H9 (cell line): ENCODE measurements at regions not wholly inside any gene's neighbourhood (a gene's known extent, or its start where the extent isn't known, plus 50 kb on each side); places are given as distances from the start of the nearest gene placed in this dataset.

Source experiments
- DNase-seq: peaks from one replicate; pipeline ENCODE4 v3.0.0-alpha.2; 2017
- H2AFZ ChIP-seq: one replicate; pipeline ENCODE4 v1.6.1; 2013; ENCODE audit warnings: mild to moderate bottlenecking, low read length, control low read depth, moderate library complexity
- H2AK5ac ChIP-seq: 2 replicates; pipeline ENCODE4 v1.6.1; 2013; ENCODE audit warnings: low read length, control low read depth, mixed read lengths; ENCODE audit not compliant: insufficient read length
- H2BK120ac ChIP-seq: one replicate; pipeline ENCODE4 v1.6.1; 2013; ENCODE audit warnings: low read depth, mild to moderate bottlenecking, low read length, control low read depth, inconsistent platforms; ENCODE audit not compliant: poor library complexity, severe bottlenecking
- H2BK12ac ChIP-seq: 2 replicates; pipeline ENCODE4 v1.6.1; 2013; ENCODE audit warnings: low read length, control low read depth, mixed read lengths, low read depth; ENCODE audit not compliant: insufficient read length
- H2BK15ac ChIP-seq: 2 replicates; pipeline ENCODE4 v1.6.1; 2013; ENCODE audit warnings: low read depth, low read length, control low read depth
- H2BK20ac ChIP-seq: one replicate; pipeline ENCODE4 v1.6.1; 2013; ENCODE audit warnings: low read depth, mild to moderate bottlenecking, low read length, control low read depth, inconsistent platforms; ENCODE audit not compliant: poor library complexity, severe bottlenecking
- H2BK5ac ChIP-seq: 2 replicates; pipeline ENCODE4 v1.6.1; 2013; ENCODE audit warnings: low read length, control low read depth, mixed read lengths; ENCODE audit not compliant: insufficient read length
- H3K14ac ChIP-seq: 2 replicates; pipeline ENCODE4 v1.6.1; 2013; ENCODE audit warnings: low read length, control low read depth; ENCODE audit not compliant: insufficient read depth
- H3K18ac ChIP-seq: 2 replicates; pipeline ENCODE4 v1.6.1; 2013; ENCODE audit warnings: low read depth, mild to moderate bottlenecking, mixed read lengths, low read length, control low read depth; ENCODE audit not compliant: insufficient read length
- H3K23ac ChIP-seq: 2 replicates; pipeline ENCODE4 v1.6.1; 2013; ENCODE audit warnings: low read length, control low read depth, mixed read lengths, low read depth; ENCODE audit not compliant: insufficient read length
- H3K23me2 ChIP-seq: 2 replicates; pipeline ENCODE4 v1.6.1; 2013; ENCODE audit warnings: low read depth, mild to moderate bottlenecking, mixed read lengths, low read length, control low read depth; ENCODE audit not compliant: insufficient read length, poor library complexity, severe bottlenecking
- H3K27ac ChIP-seq: 2 replicates; pipeline ENCODE4 v1.5.1; 2013; ENCODE audit warnings: low read length, control low read depth, mixed read lengths, low read depth; ENCODE audit not compliant: insufficient read length
- H3K27me3 ChIP-seq: 2 replicates; pipeline ENCODE4 v1.6.1; 2013; ENCODE audit warnings: low read length, control low read depth, inconsistent platforms; ENCODE audit not compliant: insufficient read depth
- H3K4ac ChIP-seq: 2 replicates; pipeline ENCODE4 v1.6.1; 2013; ENCODE audit warnings: low read depth, mild to moderate bottlenecking, control low read depth, inconsistent platforms, low read length, moderate library complexity
- H3K4me1 ChIP-seq: 2 replicates; pipeline ENCODE4 v1.6.1; 2013; ENCODE audit warnings: low read length, control low read depth, inconsistent platforms; ENCODE audit not compliant: insufficient read depth
- H3K4me2 ChIP-seq: 2 replicates; pipeline ENCODE4 v1.6.1; 2013; ENCODE audit warnings: low read length, control low read depth, mixed read lengths; ENCODE audit not compliant: insufficient read length, insufficient read depth
- H3K56ac ChIP-seq: 2 replicates; pipeline ENCODE4 v1.6.1; 2013; ENCODE audit warnings: low read depth, mild to moderate bottlenecking, mixed read lengths, low read length, control low read depth; ENCODE audit not compliant: insufficient read length
- H3K79me1 ChIP-seq: 2 replicates; pipeline ENCODE4 v1.6.1; 2013; ENCODE audit warnings: low read depth, mild to moderate bottlenecking, moderate library complexity, low read length, control low read depth, inconsistent platforms; ENCODE audit not compliant: insufficient read depth, poor library complexity, severe bottlenecking
- H3K79me2 ChIP-seq: 2 replicates; pipeline ENCODE4 v1.6.1; 2013; ENCODE audit warnings: low read length, control low read depth, inconsistent platforms; ENCODE audit not compliant: insufficient read depth
- H3K9ac ChIP-seq: 2 replicates; pipeline ENCODE4 v1.6.1; 2013; ENCODE audit warnings: low read length, control low read depth, mixed read lengths; ENCODE audit not compliant: insufficient read length; ENCODE audit errors: extremely low read depth
- H3K9me3 ChIP-seq: one replicate; pipeline ENCODE4 v1.6.1; 2013; ENCODE audit warnings: low read depth, low read length, inconsistent platforms; ENCODE audit not compliant: control insufficient read depth
- H3T11ph ChIP-seq: one replicate; pipeline ENCODE4 v1.6.1; 2013; ENCODE audit warnings: mild to moderate bottlenecking, low read length, control low read depth, inconsistent platforms
- H4K20me1 ChIP-seq: one replicate; pipeline ENCODE4 v1.6.1; 2013; ENCODE audit not compliant: control insufficient read depth, insufficient read length, insufficient read depth
- H4K5ac ChIP-seq: 2 replicates; pipeline ENCODE4 v1.6.1; 2013; ENCODE audit warnings: low read depth, mild to moderate bottlenecking, mixed read lengths, low read length, control low read depth; ENCODE audit not compliant: insufficient read length
- H4K8ac ChIP-seq: replicated peaks from 2 replicates; pipeline ENCODE4 v1.6.1; 2013; ENCODE audit warnings: low read length, control low read depth, mixed read lengths, low read depth; ENCODE audit not compliant: insufficient read length
- H4K91ac ChIP-seq: 2 replicates; pipeline ENCODE4 v1.6.1; 2013; ENCODE audit warnings: low read depth, mild to moderate bottlenecking, moderate library complexity, mixed read lengths, low read length, control low read depth; ENCODE audit not compliant: insufficient read length
- H3K27ac Mint-ChIP-seq, 3 experiments: 2 replicates in 2 of 3; 3 replicates in 1 of 3; pipeline ENCODE4 v1.8.0; 2020 to 2021; ENCODE audit warnings: mixed read lengths in 3 of 3, mild to moderate bottlenecking in 1 of 3, moderate library complexity in 1 of 3
- H3K27me3 Mint-ChIP-seq: 2 replicates; pipeline ENCODE4 v1.8.0; 2021; ENCODE audit warnings: low read depth, mild to moderate bottlenecking, moderate library complexity, mixed read lengths
- H3K36me3 Mint-ChIP-seq, 3 experiments: 2 replicates in 2 of 3; 3 replicates in 1 of 3; pipeline ENCODE4 v1.8.0; 2020 to 2021; ENCODE audit warnings: low read depth in 3 of 3, mixed read lengths in 3 of 3; ENCODE audit not compliant: insufficient read depth in 1 of 3
- H3K4me1 Mint-ChIP-seq, 2 experiments: 2 replicates each; pipeline ENCODE4 v1.8.0; 2020; ENCODE audit warnings: mixed read lengths in 2 of 2
- H3K4me3 Mint-ChIP-seq, 2 experiments: 2 replicates in 1 of 2; 3 replicates in 1 of 2; pipeline ENCODE4 v1.8.0; 2020 to 2021; ENCODE audit warnings: mild to moderate bottlenecking in 2 of 2, mixed read lengths in 2 of 2, moderate library complexity in 1 of 2
- H3K9me3 Mint-ChIP-seq, 2 experiments: 2 replicates in 1 of 2; 3 replicates in 1 of 2; pipeline ENCODE4 v1.8.0; 2020; ENCODE audit warnings: mild to moderate bottlenecking in 2 of 2, mixed read lengths in 2 of 2, moderate library complexity in 1 of 2
- WGBS: extraction: QIAGEN DNeasy Blood & Tissue Kit; methylation state at CpG from one replicate; pipeline ENCODE4 v1.1.7; 2013; ENCODE audit warnings: missing lambda C conversion rate, low lambda C conversion rate, mixed read lengths; ENCODE audit not compliant: insufficient read length; ENCODE audit errors: extremely low coverage; 5-methylcytosine and 5-hydroxymethylcytosine counted together
- TF ChIP-seq, protein P1 (sequence below): fragments of 200-600 bp; sonication (generic); conservative IDR thresholded peaks from 3 replicates; pipeline ENCODE4 v1.8.0; 2021; ENCODE audit warnings: antibody characterized with exemption, mild to moderate bottlenecking

DNA sequence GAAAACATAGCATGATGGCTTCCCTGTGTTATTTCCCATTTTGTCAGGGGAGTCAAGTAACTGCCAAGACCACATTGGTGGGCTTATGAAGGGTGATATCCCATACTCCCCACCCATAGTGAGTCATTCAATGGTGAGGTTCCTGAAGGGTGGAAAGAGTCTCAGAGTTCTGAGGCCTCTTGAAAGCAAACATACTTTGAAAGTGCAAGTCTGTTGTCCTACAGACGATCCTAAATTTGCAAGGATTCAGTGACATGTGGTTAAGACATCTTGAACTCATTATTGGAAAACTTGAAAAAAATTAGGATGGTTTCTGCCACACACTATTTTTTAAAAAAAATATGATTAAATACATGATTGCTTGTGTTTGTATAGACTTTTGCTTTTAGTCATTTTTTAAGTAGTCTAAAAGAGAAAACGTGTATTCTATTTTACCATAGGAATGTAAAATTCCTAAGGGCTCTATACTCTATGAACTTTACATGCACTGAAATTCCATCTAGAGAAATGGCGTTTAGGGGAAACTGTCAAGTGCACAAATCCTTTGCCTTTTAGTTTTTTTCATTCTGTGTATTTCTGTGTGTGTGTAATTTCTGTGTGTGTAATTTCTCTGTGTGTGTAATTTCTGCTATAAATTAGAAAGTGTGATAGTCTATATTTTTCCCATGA, 225.5 kb upstream of the ADAMTS5 start:
- Mint-ChIP-seq H3K36me3 (peaks cover 0 to 4% (median 2%) of the 10 kb centered on the region in 3 experiments; a peak in 1 of 7 replicates), H3K27me3 (no peaks in the 10 kb centered on the region), H3K9me3 (peaks cover 2 to 4% of the 10 kb centered on the region in 2 experiments; a peak in 2 of 5 replicates), H3K4me1 (no peaks in the 10 kb centered on the region), H3K27ac (no peak overlapping the region), H3K4me3 (no peak overlapping the region)
- no peak for DNase-seq
- H3K79me2 ChIP-seq = no peaks in the 10 kb centered on the region
- H2BK12ac ChIP-seq = no peak overlapping the region
- H4K91ac ChIP-seq = no peak overlapping the region
- H4K8ac ChIP-seq = no peak overlapping the region
- no peak overlapping the region for H2BK120ac ChIP-seq
- H4K5ac ChIP-seq = no peak overlapping the region
- H3K14ac ChIP-seq = no peak overlapping the region
- H3K79me1 ChIP-seq = no peaks in the 10 kb centered on the region
- H2BK20ac ChIP-seq = no peak overlapping the region
- H3T11ph ChIP-seq = no peak overlapping the region
- no peaks in the 10 kb centered on the region for H3K27me3 ChIP-seq
- H3K18ac ChIP-seq = no peak overlapping the region
- H3K23ac ChIP-seq = no peak overlapping the region
- no peak overlapping the region for H3K27ac ChIP-seq
- no peak overlapping the region for H3K4ac ChIP-seq
- no peak overlapping the region for H2BK5ac ChIP-seq
- H2BK15ac ChIP-seq = no peak overlapping the region
- no peak overlapping the region for H2AK5ac ChIP-seq
- H3K9me3 ChIP-seq = no peaks in the 10 kb centered on the region
- H4K20me1 ChIP-seq = no peaks in the 10 kb centered on the region
- TF ChIP-seq, protein P1, sequence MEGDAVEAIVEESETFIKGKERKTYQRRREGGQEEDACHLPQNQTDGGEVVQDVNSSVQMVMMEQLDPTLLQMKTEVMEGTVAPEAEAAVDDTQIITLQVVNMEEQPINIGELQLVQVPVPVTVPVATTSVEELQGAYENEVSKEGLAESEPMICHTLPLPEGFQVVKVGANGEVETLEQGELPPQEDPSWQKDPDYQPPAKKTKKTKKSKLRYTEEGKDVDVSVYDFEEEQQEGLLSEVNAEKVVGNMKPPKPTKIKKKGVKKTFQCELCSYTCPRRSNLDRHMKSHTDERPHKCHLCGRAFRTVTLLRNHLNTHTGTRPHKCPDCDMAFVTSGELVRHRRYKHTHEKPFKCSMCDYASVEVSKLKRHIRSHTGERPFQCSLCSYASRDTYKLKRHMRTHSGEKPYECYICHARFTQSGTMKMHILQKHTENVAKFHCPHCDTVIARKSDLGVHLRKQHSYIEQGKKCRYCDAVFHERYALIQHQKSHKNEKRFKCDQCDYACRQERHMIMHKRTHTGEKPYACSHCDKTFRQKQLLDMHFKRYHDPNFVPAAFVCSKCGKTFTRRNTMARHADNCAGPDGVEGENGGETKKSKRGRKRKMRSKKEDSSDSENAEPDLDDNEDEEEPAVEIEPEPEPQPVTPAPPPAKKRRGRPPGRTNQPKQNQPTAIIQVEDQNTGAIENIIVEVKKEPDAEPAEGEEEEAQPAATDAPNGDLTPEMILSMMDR = no peak
- no peak overlapping the region for H3K4me2 ChIP-seq
- no peaks in the 10 kb centered on the region for H3K4me1 ChIP-seq
- no peak overlapping the region for H3K56ac ChIP-seq
- no peaks in the 10 kb centered on the region for H3K23me2 ChIP-seq
- no peak overlapping the region for H3K9ac ChIP-seq
- no peak overlapping the region for H2AFZ ChIP-seq
- WGBS = no CpG with 5 or more reads among the region's 3 CpGs
